ENCODE measurements at regions not wholly inside any gene's neighbourhood (a gene's known extent, or its start where the extent isn't known, plus 50 kb on each side); places are given as distances from the start of the nearest gene placed in this dataset.

GRCh38 chr3:87041191-87041590 lies 50.2 kb upstream of the VGLL3 start:
- DNase-seq = no peak

Data from CD4-positive, alpha-beta T cell treated with Interleukin-12 subunit alpha and Interleukin-12 subunit beta, for 1 hour (primary cell).